Progenitor cell of endocrine pancreas (in vitro differentiated cells): ENCODE measurements at regions not wholly inside any gene's neighbourhood (a gene's known extent, or its start where the extent isn't known, plus 50 kb on each side); places are given as distances from the start of the nearest gene placed in this dataset.

Experiments used
- DNase-seq: peaks from one replicate; pipeline ENCODE4 v3.0.0; 2021; ENCODE audit warnings: low spot score; ENCODE audit not compliant: unreplicated experiment
- H3K27ac Mint-ChIP-seq: 2 replicates; pipeline ENCODE4 v1.8.0; 2021; ENCODE audit warnings: mild to moderate bottlenecking, moderate library complexity, mixed read lengths
- H3K27me3 Mint-ChIP-seq: 2 replicates; pipeline ENCODE4 v1.8.0; 2021; ENCODE audit warnings: mixed read lengths
- H3K36me3 Mint-ChIP-seq: 2 replicates; pipeline ENCODE4 v1.8.0; 2022; ENCODE audit warnings: mixed read lengths; ENCODE audit not compliant: insufficient read depth
- H3K4me1 Mint-ChIP-seq: 2 replicates; pipeline ENCODE4 v1.8.0; 2021; ENCODE audit warnings: low read depth, mixed read lengths
- H3K4me3 Mint-ChIP-seq: 2 replicates; pipeline ENCODE4 v1.8.0; 2021; ENCODE audit warnings: low read depth, mild to moderate bottlenecking, moderate library complexity, mixed read lengths
- H3K9me3 Mint-ChIP-seq: 2 replicates; pipeline ENCODE4 v1.8.0; 2021; ENCODE audit warnings: low read depth, mixed read lengths
- CTCF ChIP-seq: fragments of 200-600 bp; sonication (generic); IDR thresholded peaks from one replicate; pipeline ENCODE4 v1.5.0; 2021; ENCODE audit warnings: antibody characterized with exemption, mild to moderate bottlenecking; ENCODE audit not compliant: unreplicated experiment

GRCh38 chr7:153638821-153639435, 413.3 kb upstream of the DPP6 start:
- peaks cover 62% of the 10 kb centered on the region for H3K9me3 Mint-ChIP-seq
- no peak for TF ChIP-seq CTCF
- H3K27me3 Mint-ChIP-seq = no peaks in the 10 kb centered on the region
- no peak overlapping the region for H3K4me3 Mint-ChIP-seq
- no peak for DNase-seq
- peaks cover 1% of the 10 kb centered on the region for H3K36me3 Mint-ChIP-seq
- no peaks in the 10 kb centered on the region for H3K4me1 Mint-ChIP-seq
- no peak overlapping the region for H3K27ac Mint-ChIP-seq

- no peaks in the 10 kb centered on the region for H3K27me3 Mint-ChIP-seq
- no peak for DNase-seq
- no peak overlapping the region for H3K4me3 Mint-ChIP-seq
- no peaks in the 10 kb centered on the region for H3K4me1 Mint-ChIP-seq
- H3K9me3 Mint-ChIP-seq = peaks cover 59% of the 10 kb centered on the region
- H3K27ac Mint-ChIP-seq = no peak overlapping the region
- no peak for TF ChIP-seq CTCF
- peaks cover 1% of the 10 kb centered on the region for H3K36me3 Mint-ChIP-seq
Observed at GRCh38 chr7:153640586-153640985, 411.6 kb upstream of the DPP6 start.

- Mint-ChIP-seq H3K9me3 (peaks cover 58% of the 10 kb centered on the region), H3K27ac (no peak overlapping the region), H3K36me3 (peaks cover 1% of the 10 kb centered on the region), H3K4me3 (no peak overlapping the region), H3K4me1 (no peaks in the 10 kb centered on the region), H3K27me3 (no peaks in the 10 kb centered on the region)
- TF ChIP-seq CTCF = no peak
- DNase-seq = no peak
Observed at GRCh38 chr7:153641199-153641598, 411.0 kb upstream of the DPP6 start.

- TF ChIP-seq CTCF = no peak
- no peaks in the 10 kb centered on the region for H3K27me3 Mint-ChIP-seq
- no peak overlapping the region for H3K4me3 Mint-ChIP-seq
- peaks cover 55% of the 10 kb centered on the region for H3K9me3 Mint-ChIP-seq
- H3K4me1 Mint-ChIP-seq = no peaks in the 10 kb centered on the region
- no peak overlapping the region for H3K27ac Mint-ChIP-seq
- DNase-seq = no peak
- H3K36me3 Mint-ChIP-seq = peaks cover 1% of the 10 kb centered on the region
Observed at GRCh38 chr7:153642989-153643388, 409.2 kb upstream of the DPP6 start.

- no peaks in the 10 kb centered on the region for H3K4me1 Mint-ChIP-seq
- peaks cover 1% of the 10 kb centered on the region for H3K36me3 Mint-ChIP-seq
- peaks cover 40% of the 10 kb centered on the region for H3K9me3 Mint-ChIP-seq
- no peak for TF ChIP-seq CTCF
- no peaks in the 10 kb centered on the region for H3K27me3 Mint-ChIP-seq
- no peak overlapping the region for H3K27ac Mint-ChIP-seq
- no peak overlapping the region for H3K4me3 Mint-ChIP-seq
- DNase-seq = no peak
Observed at GRCh38 chr7:153657182-153657800, 394.9 kb upstream of the DPP6 start.
